ENCODE measurements at regions not wholly inside any gene's neighbourhood (a gene's known extent, or its start where the extent isn't known, plus 50 kb on each side); places are given as distances from the start of the nearest gene placed in this dataset.

GRCh38 chr10:57314046-57314445 is 953.0 kb upstream of the ZWINT start (continued):
- TF ChIP-seq, protein P1, sequence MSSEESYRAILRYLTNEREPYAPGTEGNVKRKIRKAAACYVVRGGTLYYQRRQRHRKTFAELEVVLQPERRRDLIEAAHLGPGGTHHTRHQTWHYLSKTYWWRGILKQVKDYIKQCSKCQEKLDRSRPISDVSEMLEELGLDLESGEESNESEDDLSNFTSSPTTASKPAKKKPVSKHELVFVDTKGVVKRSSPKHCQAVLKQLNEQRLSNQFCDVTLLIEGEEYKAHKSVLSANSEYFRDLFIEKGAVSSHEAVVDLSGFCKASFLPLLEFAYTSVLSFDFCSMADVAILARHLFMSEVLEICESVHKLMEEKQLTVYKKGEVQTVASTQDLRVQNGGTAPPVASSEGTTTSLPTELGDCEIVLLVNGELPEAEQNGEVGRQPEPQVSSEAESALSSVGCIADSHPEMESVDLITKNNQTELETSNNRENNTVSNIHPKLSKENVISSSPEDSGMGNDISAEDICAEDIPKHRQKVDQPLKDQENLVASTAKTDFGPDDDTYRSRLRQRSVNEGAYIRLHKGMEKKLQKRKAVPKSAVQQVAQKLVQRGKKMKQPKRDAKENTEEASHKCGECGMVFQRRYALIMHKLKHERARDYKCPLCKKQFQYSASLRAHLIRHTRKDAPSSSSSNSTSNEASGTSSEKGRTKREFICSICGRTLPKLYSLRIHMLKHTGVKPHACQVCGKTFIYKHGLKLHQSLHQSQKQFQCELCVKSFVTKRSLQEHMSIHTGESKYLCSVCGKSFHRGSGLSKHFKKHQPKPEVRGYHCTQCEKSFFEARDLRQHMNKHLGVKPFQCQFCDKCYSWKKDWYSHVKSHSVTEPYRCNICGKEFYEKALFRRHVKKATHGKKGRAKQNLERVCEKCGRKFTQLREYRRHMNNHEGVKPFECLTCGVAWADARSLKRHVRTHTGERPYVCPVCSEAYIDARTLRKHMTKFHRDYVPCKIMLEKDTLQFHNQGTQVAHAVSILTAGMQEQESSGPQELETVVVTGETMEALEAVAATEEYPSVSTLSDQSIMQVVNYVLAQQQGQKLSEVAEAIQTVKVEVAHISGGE (CRISPR knock-in tag; IDR thresholded peaks at IDR 0.05), result no peak
- TF ChIP-seq NR2C2 (IDR thresholded peaks at IDR 0.05; ENCODE audit: borderline replicate concordance, control insufficient read depth, insufficient read length, low read depth), result no peak

- POLR2A ChIA-PET, result no interaction called here
Observed at GRCh38 chr10:57303566-57303965, 942.5 kb upstream of the ZWINT start.

More at GRCh38 chr10:57303566-57303965, 942.5 kb upstream of the ZWINT start:
- in situ Hi-C loops (cut with MboI) (no loop called here), intact Hi-C loops (cut with micrococcal nuclease; ENCODE audit: unreplicated experiment) (no loop called here)
- Histone ChIP-seq H3K4me1 (ENCODE audit: control insufficient read depth, insufficient read depth, low read length) (no peaks in the 10 kb centered on the region), H3K27ac (ENCODE audit: control insufficient read depth, insufficient read depth) (no peak overlapping the region), H2AFZ (ENCODE audit: control insufficient read depth, low read depth, low read length) (no peak overlapping the region), H3K79me2 (ENCODE audit: control insufficient read depth, insufficient read depth, low read length) (no peaks in the 10 kb centered on the region), H3K4me2 (ENCODE audit: control insufficient read depth, insufficient read depth) (no peak overlapping the region), H3K27me3 (replicated peaks in 1 of 2; ENCODE audit: control insufficient read depth in 2 of 2, insufficient read depth in 2 of 2, low read length in 1 of 2) (no peaks in the 10 kb centered on the region), H3K9ac (ENCODE audit: control insufficient read depth, insufficient read depth, low read length) (no peak overlapping the region), H4K20me1 (ENCODE audit: control insufficient read depth, insufficient read depth) (no peaks in the 10 kb centered on the region), H3K36me3 (ENCODE audit: control insufficient read depth in 2 of 2, insufficient read depth in 2 of 2, low read length in 1 of 2) (no peaks in the 10 kb centered on the region), H3K4me3 (no peak overlapping the region), H3K9me3 (replicated peaks; ENCODE audit: control insufficient read depth, insufficient read depth, low read length) (no peaks in the 10 kb centered on the region)
- no peak for TF ChIP-seq SIX5 (IDR thresholded peaks at IDR 0.05; ENCODE audit: low read depth, low read length, severe bottlenecking)
- ATAC-seq (no peak), DNase-seq (ENCODE audit: low read depth, low spot score) (no peak), FAIRE-seq (no peak)
- BruUV-seq (replicated peaks), result no TSS peak
- CTCF ChIA-PET, result no interaction called here
- RAD21 ChIA-PET (ENCODE audit: unreplicated experiment), result no interaction called here
- SMC1A ChIA-PET (ENCODE audit: uncharacterized antibody, unreplicated experiment), result no interaction called here
- 12% methylated on average over 3 of the region's 3 CpGs for WGBS (ENCODE audit: insufficient coverage, insufficient replicate concordance, low lambda C conversion rate, missing lambda C conversion rate)

Data from GM12878 (cell line).